T47D (cell line): ENCODE measurements at regions not wholly inside any gene's neighbourhood (a gene's known extent, or its start where the extent isn't known, plus 50 kb on each side); places are given as distances from the start of the nearest gene placed in this dataset.
"Not testable (repeated sequence)": the region's sequence is repeated elsewhere in the genome, so short reads cannot be mapped to it uniquely, and the experiment has no call there.

ENCODE experiments used
- DNase-seq, 2 experiments: peaks; one replicate each; pipeline versions ENCODE4 v3.0.0 to v3.0.0-alpha.2; 2011 to 2012; ENCODE audit warnings: low read depth in 1 of 2, low spot score in 1 of 2
- JUND ChIP-seq: IDR thresholded peaks from 2 replicates; pipeline ENCODE4 v1.6.1; 2012; ENCODE audit warnings: low read depth
- in situ Hi-C: cut with HindIII; loops from 2 replicates; pipeline ENCODE4 v1.10.0; 2016; ENCODE audit warnings: low sequenced_read_pairs, low pct_unique_long_range_greater_than_20kb

DNA sequence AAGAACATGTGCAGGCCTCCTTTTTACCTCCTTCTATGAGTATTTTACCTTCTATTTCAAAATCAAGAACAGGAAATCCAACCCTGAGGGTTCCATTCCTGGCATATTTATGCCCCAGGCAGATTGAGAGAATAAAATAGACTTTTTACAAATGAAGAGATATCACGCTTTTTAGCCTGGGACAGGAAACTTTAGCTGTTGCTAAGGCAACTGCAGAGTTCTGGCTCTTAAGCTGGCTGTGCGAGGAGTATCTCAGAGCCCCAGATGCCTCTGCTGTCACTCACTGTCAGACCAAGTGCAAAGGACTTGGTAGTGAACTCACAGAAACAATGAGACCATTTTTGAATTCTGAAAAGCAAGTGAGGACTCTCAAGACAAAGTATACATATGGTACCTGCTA is 69.5 kb upstream of the HSPB3 start:
- no peak for TF ChIP-seq JUND
- no peak for DNase-seq
- in situ Hi-C loops = no loop called here

DNA sequence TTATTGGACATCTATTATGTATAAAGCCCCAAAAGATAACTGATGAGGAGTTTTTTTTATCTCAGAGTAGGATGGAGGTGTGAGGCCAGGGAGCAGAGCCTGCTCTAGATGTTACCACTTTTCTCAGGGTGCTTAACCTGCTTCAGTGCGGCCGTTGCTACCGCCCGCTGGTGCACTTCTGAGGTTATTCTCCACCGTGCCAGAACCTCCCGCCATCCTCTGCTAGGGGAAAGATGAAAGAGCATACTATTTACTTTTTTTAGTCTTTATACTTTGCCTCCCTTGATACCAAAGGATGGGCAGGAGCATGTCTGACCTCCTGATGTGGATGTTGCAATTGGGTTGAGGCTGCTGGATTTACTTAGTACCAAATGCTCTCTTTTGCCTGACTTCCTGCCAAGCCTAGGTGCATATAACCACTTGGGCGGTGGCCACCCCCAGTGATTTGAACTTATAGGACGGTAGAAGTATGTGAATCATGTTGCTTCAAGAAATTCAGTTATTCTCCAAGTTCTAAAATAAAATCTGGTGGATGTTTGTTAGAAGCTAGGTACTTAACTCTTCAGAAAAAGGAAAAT is 71.1 kb upstream of the HSPB3 start:
- in situ Hi-C loops = no loop called here
- no peak for TF ChIP-seq JUND
- no peak for DNase-seq

DNA sequence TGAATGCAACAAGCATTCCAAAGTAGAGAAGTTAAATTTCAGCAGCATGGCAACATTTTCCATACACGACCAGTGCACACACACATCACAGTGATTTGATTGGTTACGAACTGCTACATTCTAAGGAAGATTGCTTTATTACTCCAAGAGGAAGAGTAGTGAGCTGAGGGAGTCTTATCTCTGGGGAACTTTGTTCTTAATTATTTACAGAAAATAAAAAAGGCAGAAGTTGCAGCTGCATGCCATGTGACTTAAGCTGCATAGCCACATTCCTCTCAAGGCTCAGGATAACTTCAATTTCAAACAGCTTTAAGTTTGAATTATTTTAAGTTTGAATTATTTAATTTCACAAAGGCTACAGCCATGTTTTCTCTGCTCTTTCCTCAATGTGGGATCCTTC is 71.6 kb upstream of the HSPB3 start:
- DNase-seq = no peak
- in situ Hi-C loops = no loop called here
- TF ChIP-seq JUND = no peak

DNA sequence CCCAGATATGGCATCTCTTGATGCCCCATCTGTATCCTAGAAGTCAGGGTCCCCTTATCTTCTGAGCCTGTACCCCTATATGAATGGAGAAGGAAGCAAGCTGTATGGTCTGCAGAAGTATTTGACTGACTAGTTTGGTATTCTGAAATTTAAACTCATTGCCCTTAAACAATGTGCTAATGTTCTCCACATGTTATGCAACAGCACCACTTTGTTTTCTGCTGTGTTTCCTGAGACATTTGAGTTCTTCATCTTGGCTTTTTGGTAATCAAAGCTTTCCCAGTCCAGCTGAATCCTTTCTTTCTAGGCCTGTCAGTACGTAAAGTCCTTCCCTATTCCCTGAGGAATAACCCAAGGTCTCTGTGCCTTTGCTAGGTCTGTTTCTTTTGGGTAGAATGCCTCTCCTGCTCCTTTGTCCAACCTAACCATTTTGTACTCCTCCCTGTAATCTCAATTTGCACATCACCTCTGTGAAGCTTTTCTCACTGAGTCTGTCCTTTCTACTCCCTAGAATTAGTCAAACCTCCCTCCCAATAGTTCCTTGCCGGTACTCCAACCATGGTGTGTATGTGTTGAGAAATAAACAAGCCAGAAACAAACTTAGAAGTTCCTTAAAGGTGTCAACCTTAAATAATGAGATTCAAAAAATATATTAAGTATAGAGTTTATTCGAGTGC is 72.1 kb upstream of the HSPB3 start:
- in situ Hi-C loops = no loop called here
- DNase-seq = no peak
- TF ChIP-seq JUND = no peak

DNA sequence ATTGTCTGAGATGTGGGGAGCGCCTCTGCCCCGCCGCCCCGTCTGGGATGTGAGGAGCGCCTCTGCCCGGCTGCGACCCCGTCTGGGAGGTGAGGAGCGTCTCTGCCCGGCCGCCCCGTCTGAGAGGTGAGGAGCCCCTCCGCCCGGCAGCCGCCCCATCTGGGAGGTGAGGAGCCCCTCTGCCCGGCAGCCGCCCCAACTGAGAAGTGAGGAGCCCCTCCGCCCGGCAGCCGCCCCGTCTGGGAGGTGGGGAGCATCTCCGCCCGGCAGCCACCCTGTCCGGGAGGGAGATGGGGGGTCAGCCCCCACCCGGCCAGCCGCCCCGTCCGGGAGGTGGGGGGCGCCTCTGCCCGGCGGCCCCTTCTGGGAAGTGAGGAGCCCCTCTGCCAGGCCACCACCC is 70.9 kb upstream of the ARL15 start:
- DNase-seq, in situ Hi-C loops: not testable (repeated sequence)

DNA sequence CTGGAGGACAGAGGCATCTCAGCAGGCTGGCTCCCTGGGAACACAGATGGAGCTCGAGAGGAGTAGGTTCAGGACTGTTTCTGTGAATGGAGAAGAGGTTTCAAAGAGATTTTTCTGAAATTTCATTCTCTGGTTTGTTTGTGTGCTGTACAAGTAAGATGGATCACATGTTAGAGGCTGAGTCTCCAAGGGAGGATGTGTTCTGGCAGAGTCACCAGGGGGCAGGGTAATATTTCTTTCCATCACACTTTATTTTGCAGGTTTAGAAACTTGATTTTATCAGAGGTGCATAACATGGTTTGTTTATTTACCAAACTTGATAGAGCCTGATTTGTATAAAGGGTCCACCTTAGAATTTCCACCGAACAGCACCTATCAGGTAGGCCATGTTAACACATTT is 69.2 kb upstream of the ARL15 start:
- TF ChIP-seq JUND = no peak
- no peak for DNase-seq
- in situ Hi-C loops = no loop called here

GRCh38 chr5:54378707-54379106 is 68.3 kb upstream of the ARL15 start:
- no peak for DNase-seq
- in situ Hi-C loops = no loop called here
- TF ChIP-seq JUND = no peak

- in situ Hi-C loops, DNase-seq: not testable (repeated sequence)
Measured at GRCh38 chr5:54377339-54377738, 67.0 kb upstream of the ARL15 start.

- no peak for TF ChIP-seq JUND
- in situ Hi-C loops = no loop called here
- no peak for DNase-seq
Measured at GRCh38 chr5:54370982-54371381, 60.6 kb upstream of the ARL15 start.

GRCh38 chr5:54367844-54368243 is 57.5 kb upstream of the ARL15 start:
- TF ChIP-seq JUND = no peak
- in situ Hi-C loops = no loop called here
- no peak for DNase-seq

DNA sequence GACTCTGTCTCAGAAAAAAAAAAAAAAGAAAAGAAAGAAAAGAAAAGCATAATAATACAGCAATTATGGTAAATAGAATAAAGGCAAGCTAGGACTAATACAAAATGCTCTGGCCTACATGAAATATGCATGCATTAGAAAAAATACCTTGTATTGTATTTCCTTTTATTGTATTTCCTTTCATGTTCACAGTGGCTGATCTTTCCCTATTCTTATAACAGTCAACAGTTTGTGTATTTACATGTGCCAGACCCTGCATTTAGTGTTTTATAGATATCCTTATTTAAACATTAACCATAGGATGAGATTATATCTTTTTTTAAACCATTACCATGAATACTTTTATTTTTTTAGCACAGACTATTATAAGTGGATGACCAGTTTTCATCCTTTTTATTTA is 56.3 kb upstream of the ARL15 start:
- in situ Hi-C loops = no loop called here

GRCh38 chr5:54363669-54364068 is 53.3 kb upstream of the ARL15 start:
- no peak for TF ChIP-seq JUND
- in situ Hi-C loops = no loop called here
- no peak for DNase-seq

More for the DNA sequence above, 56.3 kb upstream of the ARL15 start:
- TF ChIP-seq JUND = no peak
- DNase-seq = no peak

DNA sequence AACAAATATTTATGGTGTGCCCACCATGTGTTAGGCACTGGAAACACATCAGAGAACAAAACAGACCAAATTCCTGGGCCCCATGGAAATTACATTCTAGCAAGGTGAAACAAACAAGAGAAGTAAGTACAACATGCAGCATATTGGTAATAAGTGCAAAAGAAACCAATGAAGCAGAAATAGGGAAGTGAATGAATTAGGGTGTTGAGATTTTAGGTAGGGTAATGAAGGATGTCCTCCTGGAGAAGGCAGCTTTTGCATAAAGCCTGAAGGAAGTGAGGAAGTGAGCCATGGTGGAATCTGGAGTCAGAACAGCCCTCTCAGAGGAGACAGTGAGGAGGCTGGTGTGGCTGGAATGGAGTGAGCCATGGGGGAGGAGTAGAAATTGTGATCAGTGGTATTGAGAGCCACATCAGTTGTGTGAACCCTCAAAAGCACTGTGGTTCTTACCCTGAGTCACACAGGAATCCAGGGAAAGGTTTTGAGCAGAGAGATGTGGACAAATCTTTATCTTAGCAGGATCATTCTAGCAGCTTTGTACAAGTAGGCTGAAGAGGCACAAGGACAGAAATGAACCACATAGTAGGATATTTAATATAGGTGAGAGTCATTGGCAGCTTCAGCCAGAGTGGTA is 52.7 kb upstream of the ARL15 start:
- DNase-seq = no peak
- in situ Hi-C loops = no loop called here
- no peak for TF ChIP-seq JUND
